Lower lobe of right lung (tissue), 2 donors: ENCODE measurements at regions not wholly inside any gene's neighbourhood (a gene's known extent, or its start where the extent isn't known, plus 50 kb on each side); places are given as distances from the start of the nearest gene placed in this dataset.
A peak's percentile ranks its signal among the peaks of the same experiment; 100 is the strongest.

Source experiments
- ATAC-seq, 2 donors: fragments of 200-7000 bp; cut with Tn5 transposase; one replicate each; pipeline ENCODE4 v1.9.1; 2020 to 2022; ENCODE audit warnings: mild to moderate bottlenecking in 2 of 2, moderate library complexity in 2 of 2
- DNase-seq: peaks from one replicate; pipeline ENCODE4 v3.0.0-alpha.2; 2020
- H3K27ac ChIP-seq: fragments of 200-600 bp; one replicate; pipeline ENCODE4 v1.8.0; 2022
- H3K27me3 ChIP-seq: fragments of 200-600 bp; one replicate; pipeline ENCODE4 v1.8.0; 2022; ENCODE audit warnings: low read depth
- H3K36me3 ChIP-seq: fragments of 200-600 bp; one replicate; pipeline ENCODE4 v1.8.0; 2022; ENCODE audit warnings: mild to moderate bottlenecking
- H3K4me1 ChIP-seq: fragments of 200-600 bp; one replicate; pipeline ENCODE4 v1.8.0; 2022
- H3K4me3 ChIP-seq: fragments of 200-600 bp; one replicate; pipeline ENCODE4 v1.8.0; 2022; ENCODE audit warnings: mild to moderate bottlenecking
- H3K9me3 ChIP-seq: fragments of 200-600 bp; one replicate; pipeline ENCODE4 v1.8.0; 2022
- CTCF ChIP-seq: fragments of 200-600 bp; IDR thresholded peaks from one replicate; pipeline ENCODE4 v1.8.0; 2022; ENCODE audit warnings: antibody characterized with exemption, mild to moderate bottlenecking
- intact Hi-C: fragments of 100-400 bp; cut with DNase I; formaldehyde crosslinking; loops from one replicate; pipeline ENCODE4 v1.11.0; 2022
- donor health status: DM: no; HTN: yes; CAD: no; lungs with severe emphysema.

- no peaks in the 10 kb centered on the region for H3K4me1 ChIP-seq
- no peaks in the 10 kb centered on the region for H3K27me3 ChIP-seq
- no peaks in the 10 kb centered on the region for H3K36me3 ChIP-seq
- H3K27ac ChIP-seq: no peak overlapping the region
- no peak for DNase-seq
- peak in 1 of 2 donors; percentile 23 for ATAC-seq
- H3K4me3 ChIP-seq: no peak overlapping the region
- TF ChIP-seq CTCF: no peak
- no peaks in the 10 kb centered on the region for H3K9me3 ChIP-seq
- intact Hi-C loops: no loop called here
Measured at GRCh38 chr6:55950071-55950814, 74.9 kb upstream of the BMP5 start.

- Histone ChIP-seq H3K27ac (no peak overlapping the region), H3K9me3 (no peaks in the 10 kb centered on the region), H3K36me3 (no peaks in the 10 kb centered on the region), H3K4me1 (no peaks in the 10 kb centered on the region), H3K4me3 (no peak overlapping the region), H3K27me3 (no peaks in the 10 kb centered on the region)
- intact Hi-C loops: no loop called here
- no peak for ATAC-seq
- DNase-seq: no peak
- TF ChIP-seq CTCF: no peak
Measured at GRCh38 chr6:55943329-55943728, 67.9 kb upstream of the BMP5 start.

GRCh38 chr6:55941702-55942101 is 66.3 kb upstream of the BMP5 start:
- no peak for TF ChIP-seq CTCF
- no peak for DNase-seq
- intact Hi-C loops: no loop called here
- ATAC-seq: no peak
- Histone ChIP-seq H3K4me1 (no peaks in the 10 kb centered on the region), H3K36me3 (no peaks in the 10 kb centered on the region), H3K9me3 (no peaks in the 10 kb centered on the region), H3K4me3 (no peak overlapping the region), H3K27ac (no peak overlapping the region), H3K27me3 (no peaks in the 10 kb centered on the region)

GRCh38 chr6:55937951-55938690 is 62.7 kb upstream of the BMP5 start:
- no peaks in the 10 kb centered on the region for H3K36me3 ChIP-seq
- no peak overlapping the region for H3K27ac ChIP-seq
- no peak for TF ChIP-seq CTCF
- no peak for DNase-seq
- no peak overlapping the region for H3K4me3 ChIP-seq
- no peaks in the 10 kb centered on the region for H3K27me3 ChIP-seq
- intact Hi-C loops: no loop called here
- ATAC-seq: no peak
- H3K9me3 ChIP-seq: no peaks in the 10 kb centered on the region
- no peaks in the 10 kb centered on the region for H3K4me1 ChIP-seq

- TF ChIP-seq CTCF: no peak
- H3K27ac ChIP-seq: no peak overlapping the region
- no peak for DNase-seq
- no peaks in the 10 kb centered on the region for H3K4me1 ChIP-seq
- no peaks in the 10 kb centered on the region for H3K36me3 ChIP-seq
- intact Hi-C loops: no loop called here
- H3K27me3 ChIP-seq: no peaks in the 10 kb centered on the region
- H3K9me3 ChIP-seq: no peaks in the 10 kb centered on the region
- H3K4me3 ChIP-seq: no peak overlapping the region
- no peak for ATAC-seq
Measured at GRCh38 chr6:55937261-55937947, 62.0 kb upstream of the BMP5 start.
